ENCODE measurements at regions not wholly inside any gene's neighbourhood (a gene's known extent, or its start where the extent isn't known, plus 50 kb on each side); places are given as distances from the start of the nearest gene placed in this dataset.

GRCh38 chr7:86248977-86249376 lies 394.7 kb upstream of the GRM3 start:
- TF ChIP-seq EZH2 (IDR thresholded peaks at IDR 0.05), result no peak
- TF ChIP-seq SP1 (IDR thresholded peaks at IDR 0.05; ENCODE audit: low read depth), result no peak
- no peak for TF ChIP-seq RAD21 (IDR thresholded peaks at IDR 0.05; ENCODE audit: low read depth)
- no peak for TF ChIP-seq ATF3 (IDR thresholded peaks at IDR 0.05)
- TF ChIP-seq, protein P1, sequence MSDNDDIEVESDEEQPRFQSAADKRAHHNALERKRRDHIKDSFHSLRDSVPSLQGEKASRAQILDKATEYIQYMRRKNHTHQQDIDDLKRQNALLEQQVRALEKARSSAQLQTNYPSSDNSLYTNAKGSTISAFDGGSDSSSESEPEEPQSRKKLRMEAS (IDR thresholded peaks at IDR 0.05), result no peak
